ENCODE measurements at regions not wholly inside any gene's neighbourhood (a gene's known extent, or its start where the extent isn't known, plus 50 kb on each side); places are given as distances from the start of the nearest gene placed in this dataset.

DNA sequence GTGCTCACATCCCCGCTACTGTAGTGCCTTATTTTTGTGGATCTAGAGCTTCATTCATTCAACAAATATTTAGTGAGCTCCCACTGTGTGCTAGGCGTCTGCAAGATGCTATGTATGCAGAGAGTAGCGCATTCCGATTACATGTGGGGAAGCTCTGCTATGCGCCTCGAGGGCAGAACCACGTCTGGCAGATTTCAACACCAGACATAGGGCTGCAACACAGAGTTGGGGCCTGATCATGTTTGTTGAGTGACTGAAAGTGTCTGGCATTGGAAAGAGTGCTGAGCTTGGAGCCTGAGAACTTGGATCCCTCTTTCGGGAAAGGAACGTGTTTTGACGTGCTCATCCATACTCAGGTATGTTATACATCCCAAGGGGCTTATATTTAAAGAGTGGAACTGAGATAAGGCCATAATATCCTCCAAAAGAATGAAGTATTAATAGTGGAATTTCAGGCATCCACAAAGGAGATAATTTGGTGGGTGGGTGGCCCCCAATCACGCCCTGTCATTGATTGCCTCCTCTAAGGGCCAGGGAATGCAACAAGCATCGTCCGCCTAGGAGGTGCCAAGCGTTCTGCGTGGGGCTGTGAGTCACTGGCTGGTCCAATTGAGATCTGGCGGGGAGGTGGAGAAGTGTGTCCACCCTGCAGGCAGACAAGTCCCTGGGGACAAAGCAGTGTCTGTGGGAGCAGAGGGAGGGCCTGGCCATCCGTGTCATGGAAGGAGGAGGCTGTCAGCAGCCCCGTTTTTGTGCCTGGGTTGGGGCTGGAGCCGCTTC is 62.8 kb upstream of the ZBTB40 start:
- Histone ChIP-seq H3K9ac (ENCODE audit: low read depth, low read length, poor library complexity) (no peak overlapping the region), H3K27me3 (ENCODE audit: control insufficient read depth in 3 of 3, insufficient read depth in 3 of 3, low read depth in 1 of 3, low read length in 3 of 3) (peaks cover 0 to 17% (median 0%) of the 10 kb centered on the region in 3 experiments), H2BK12ac (ENCODE audit: low read length) (no peak overlapping the region), H2AK5ac (ENCODE audit: low read depth, low read length) (no peak overlapping the region), H3K4me3 (ENCODE audit: low read length in 2 of 2) (no peak overlapping the region), H3K18ac (ENCODE audit: low read length) (no peak overlapping the region), H3K14ac (ENCODE audit: low read length) (no peak overlapping the region), H2AFZ (ENCODE audit: low read length) (no peak overlapping the region), H2BK5ac (ENCODE audit: low read length) (no peak overlapping the region), H3K4ac (ENCODE audit: low read length) (no peak overlapping the region), H2BK15ac (ENCODE audit: low read length) (no peak overlapping the region), H3K36me3 (replicated peaks in 1 of 2; ENCODE audit: control insufficient read depth in 2 of 2, insufficient read depth in 2 of 2, low read length in 2 of 2) (no peaks in the 10 kb centered on the region), H2BK120ac (ENCODE audit: low read depth, low read length) (no peak overlapping the region), H3K9me3 (replicated peaks in 1 of 2; ENCODE audit: control insufficient read depth in 2 of 2, insufficient read depth in 1 of 2, low read depth in 1 of 2, low read length in 2 of 2) (peaks cover 0 to 1% of the 10 kb centered on the region in 2 donors), H3K27ac (replicated peaks; ENCODE audit: low read length) (no peak overlapping the region), H3K4me2 (ENCODE audit: insufficient read depth, low read length, poor library complexity, severe bottlenecking) (no peak overlapping the region), H3K79me1 (ENCODE audit: low read depth, low read length) (no peaks in the 10 kb centered on the region), H3K4me1 (ENCODE audit: control insufficient read depth in 2 of 2, insufficient read depth in 1 of 2, low read depth in 1 of 2, low read length in 2 of 2) (no peaks in the 10 kb centered on the region), H4K91ac (ENCODE audit: low read depth, low read length, poor library complexity) (no peak overlapping the region), H3K23ac (ENCODE audit: low read depth, low read length, poor library complexity) (peak overlapping the region; percentile 20), H4K8ac (ENCODE audit: low read depth, low read length) (no peak overlapping the region)
- DNase-seq (ENCODE audit: low spot score) = no peak
- no CpG with 5 or more reads among the region's 19 CpGs for WGBS, 2 donors (ENCODE audit: extremely low coverage in 2 of 2, insufficient read length in 2 of 2, insufficient replicate concordance in 1 of 2)

GRCh38 chr1:22393587-22393986 is 58.1 kb upstream of the ZBTB40 start:
- Histone ChIP-seq H2BK5ac (ENCODE audit: low read length) (no peak overlapping the region), H3K27ac (replicated peaks; ENCODE audit: low read length) (no peak overlapping the region), H2AFZ (ENCODE audit: low read length) (no peak overlapping the region), H3K23ac (ENCODE audit: low read depth, low read length, poor library complexity) (no peak overlapping the region), H4K91ac (ENCODE audit: low read depth, low read length, poor library complexity) (no peak overlapping the region), H3K27me3 (ENCODE audit: control insufficient read depth in 3 of 3, insufficient read depth in 3 of 3, low read depth in 1 of 3, low read length in 3 of 3) (peaks cover 0 to 24% (median 0%) of the 10 kb centered on the region in 3 experiments), H2BK12ac (ENCODE audit: low read length) (no peak overlapping the region), H3K4ac (ENCODE audit: low read length) (no peak overlapping the region), H3K4me3 (ENCODE audit: low read length in 2 of 2) (no peak overlapping the region), H4K8ac (ENCODE audit: low read depth, low read length) (no peak overlapping the region), H3K9ac (ENCODE audit: low read depth, low read length, poor library complexity) (no peak overlapping the region), H3K4me1 (ENCODE audit: control insufficient read depth in 2 of 2, insufficient read depth in 1 of 2, low read depth in 1 of 2, low read length in 2 of 2) (no peaks in the 10 kb centered on the region), H3K36me3 (replicated peaks in 1 of 2; ENCODE audit: control insufficient read depth in 2 of 2, insufficient read depth in 2 of 2, low read length in 2 of 2) (no peaks in the 10 kb centered on the region), H2AK5ac (ENCODE audit: low read depth, low read length) (no peak overlapping the region), H3K9me3 (replicated peaks in 1 of 2; ENCODE audit: control insufficient read depth in 2 of 2, insufficient read depth in 1 of 2, low read depth in 1 of 2, low read length in 2 of 2) (no peaks in the 10 kb centered on the region), H3K18ac (ENCODE audit: low read length) (no peak overlapping the region), H2BK120ac (ENCODE audit: low read depth, low read length) (no peak overlapping the region), H3K14ac (ENCODE audit: low read length) (no peak overlapping the region), H2BK15ac (ENCODE audit: low read length) (no peak overlapping the region), H3K79me1 (ENCODE audit: low read depth, low read length) (no peaks in the 10 kb centered on the region), H3K4me2 (ENCODE audit: insufficient read depth, low read length, poor library complexity, severe bottlenecking) (no peak overlapping the region)
- no peak for DNase-seq (ENCODE audit: low spot score)
- no CpG with 5 or more reads among the region's 6 CpGs for WGBS, 2 donors (ENCODE audit: extremely low coverage in 2 of 2, insufficient read length in 2 of 2, insufficient replicate concordance in 1 of 2)

GRCh38 chr1:22398656-22399420 is 52.8 kb upstream of the ZBTB40 start:
- Histone ChIP-seq H2BK5ac (ENCODE audit: low read length) (no peak overlapping the region), H3K27ac (replicated peaks; ENCODE audit: low read length) (no peak overlapping the region), H3K4me3 (ENCODE audit: low read length in 2 of 2) (no peak overlapping the region), H3K36me3 (replicated peaks in 1 of 2; ENCODE audit: control insufficient read depth in 2 of 2, insufficient read depth in 2 of 2, low read length in 2 of 2) (no peaks in the 10 kb centered on the region), H2AK5ac (ENCODE audit: low read depth, low read length) (no peak overlapping the region), H3K4ac (ENCODE audit: low read length) (no peak overlapping the region), H3K14ac (ENCODE audit: low read length) (no peak overlapping the region), H3K18ac (ENCODE audit: low read length) (no peak overlapping the region), H3K9me3 (replicated peaks in 1 of 2; ENCODE audit: control insufficient read depth in 2 of 2, insufficient read depth in 1 of 2, low read depth in 1 of 2, low read length in 2 of 2) (no peaks in the 10 kb centered on the region), H3K79me1 (ENCODE audit: low read depth, low read length) (no peaks in the 10 kb centered on the region), H2BK12ac (ENCODE audit: low read length) (no peak overlapping the region), H3K27me3 (ENCODE audit: control insufficient read depth in 3 of 3, insufficient read depth in 3 of 3, low read depth in 1 of 3, low read length in 3 of 3) (peaks cover 0 to 39% (median 1%) of the 10 kb centered on the region in 3 experiments), H2BK15ac (ENCODE audit: low read length) (no peak overlapping the region), H4K8ac (ENCODE audit: low read depth, low read length) (no peak overlapping the region), H2AFZ (ENCODE audit: low read length) (no peak overlapping the region), H2BK120ac (ENCODE audit: low read depth, low read length) (no peak overlapping the region), H3K4me1 (ENCODE audit: control insufficient read depth in 2 of 2, insufficient read depth in 1 of 2, low read depth in 1 of 2, low read length in 2 of 2) (no peaks in the 10 kb centered on the region), H4K91ac (ENCODE audit: low read depth, low read length, poor library complexity) (no peak overlapping the region), H3K9ac (ENCODE audit: low read depth, low read length, poor library complexity) (no peak overlapping the region), H3K4me2 (ENCODE audit: insufficient read depth, low read length, poor library complexity, severe bottlenecking) (no peak overlapping the region), H3K23ac (ENCODE audit: low read depth, low read length, poor library complexity) (no peak overlapping the region)
- no CpG with 5 or more reads among the region's 11 CpGs for WGBS, 2 donors (ENCODE audit: extremely low coverage in 2 of 2, insufficient read length in 2 of 2, insufficient replicate concordance in 1 of 2)
- DNase-seq (ENCODE audit: low spot score) = no peak

GRCh38 chr1:22399421-22400091 is 52.1 kb upstream of the ZBTB40 start:
- Histone ChIP-seq H2BK12ac (ENCODE audit: low read length) (no peak overlapping the region), H3K4me3 (ENCODE audit: low read length in 2 of 2) (no peak overlapping the region), H3K14ac (ENCODE audit: low read length) (no peak overlapping the region), H2BK15ac (ENCODE audit: low read length) (no peak overlapping the region), H3K79me1 (ENCODE audit: low read depth, low read length) (no peaks in the 10 kb centered on the region), H3K23ac (ENCODE audit: low read depth, low read length, poor library complexity) (no peak overlapping the region), H4K8ac (ENCODE audit: low read depth, low read length) (no peak overlapping the region), H2AK5ac (ENCODE audit: low read depth, low read length) (no peak overlapping the region), H3K4ac (ENCODE audit: low read length) (no peak overlapping the region), H2BK120ac (ENCODE audit: low read depth, low read length) (no peak overlapping the region), H3K9ac (ENCODE audit: low read depth, low read length, poor library complexity) (no peak overlapping the region), H3K36me3 (replicated peaks in 1 of 2; ENCODE audit: control insufficient read depth in 2 of 2, insufficient read depth in 2 of 2, low read length in 2 of 2) (no peaks in the 10 kb centered on the region), H3K4me1 (ENCODE audit: control insufficient read depth in 2 of 2, insufficient read depth in 1 of 2, low read depth in 1 of 2, low read length in 2 of 2) (no peaks in the 10 kb centered on the region), H3K27me3 (ENCODE audit: control insufficient read depth in 3 of 3, insufficient read depth in 3 of 3, low read depth in 1 of 3, low read length in 3 of 3) (peaks cover 0 to 42% (median 1%) of the 10 kb centered on the region in 3 experiments), H3K9me3 (replicated peaks in 1 of 2; ENCODE audit: control insufficient read depth in 2 of 2, insufficient read depth in 1 of 2, low read depth in 1 of 2, low read length in 2 of 2) (no peaks in the 10 kb centered on the region), H3K27ac (replicated peaks; ENCODE audit: low read length) (no peak overlapping the region), H2BK5ac (ENCODE audit: low read length) (no peak overlapping the region), H2AFZ (ENCODE audit: low read length) (no peak overlapping the region), H3K4me2 (ENCODE audit: insufficient read depth, low read length, poor library complexity, severe bottlenecking) (no peak overlapping the region), H4K91ac (ENCODE audit: low read depth, low read length, poor library complexity) (no peak overlapping the region), H3K18ac (ENCODE audit: low read length) (no peak overlapping the region)
- no peak for DNase-seq (ENCODE audit: low spot score)
- WGBS, 2 donors (ENCODE audit: extremely low coverage in 2 of 2, insufficient read length in 2 of 2, insufficient replicate concordance in 1 of 2) = no CpG with 5 or more reads among the region's 10 CpGs
